ENCODE measurements at regions not wholly inside any gene's neighbourhood (a gene's known extent, or its start where the extent isn't known, plus 50 kb on each side); places are given as distances from the start of the nearest gene placed in this dataset.
A peak's percentile ranks its signal among the peaks of the same experiment; 100 is the strongest.
"Not testable (repeated sequence)": the region's sequence is repeated elsewhere in the genome, so short reads cannot be mapped to it uniquely, and the experiment has no call there.

GRCh38 chr15:20104551-20104950 is 437.0 kb downstream of the GOLGA6L6 start:
- H3K9me3 ChIP-seq (ENCODE audit: insufficient read depth, low read depth); H4K20me1 ChIP-seq (ENCODE audit: insufficient read depth); H3K27ac ChIP-seq; H2AFZ ChIP-seq; H3K9me2 ChIP-seq (ENCODE audit: insufficient read depth); H3F3A ChIP-seq (ENCODE audit: insufficient read depth, low read depth); POLR2A ChIA-PET (ENCODE audit: unreplicated experiment); H3K36me3 ChIP-seq (ENCODE audit: low read depth); CTCF ChIA-PET; H3K27me3 ChIP-seq (ENCODE audit: insufficient read depth, low read depth); BruUV-seq (replicated peaks); H3K4me2 ChIP-seq; H3K4me3 ChIP-seq; H3K4me1 ChIP-seq (replicated peaks; ENCODE audit: insufficient read depth); intact Hi-C loops (cut with micrococcal nuclease; ENCODE audit: unreplicated experiment); H3K79me2 ChIP-seq (ENCODE audit: low read depth): not testable (repeated sequence)
- peak in 1 of 2 experiments; percentile 31 for DNase-seq

- H3K27ac ChIP-seq; H3F3A ChIP-seq (ENCODE audit: insufficient read depth, low read depth); H2AFZ ChIP-seq; intact Hi-C loops (cut with micrococcal nuclease; ENCODE audit: unreplicated experiment); CTCF ChIA-PET; H3K4me2 ChIP-seq; H3K4me3 ChIP-seq; H3K36me3 ChIP-seq (ENCODE audit: low read depth); H3K79me2 ChIP-seq (ENCODE audit: low read depth); H3K9me3 ChIP-seq (ENCODE audit: insufficient read depth, low read depth); H4K20me1 ChIP-seq (ENCODE audit: insufficient read depth); H3K27me3 ChIP-seq (ENCODE audit: insufficient read depth, low read depth); H3K4me1 ChIP-seq (replicated peaks; ENCODE audit: insufficient read depth); POLR2A ChIA-PET (ENCODE audit: unreplicated experiment); BruUV-seq (replicated peaks); H3K9me2 ChIP-seq (ENCODE audit: insufficient read depth): not testable (repeated sequence)
- peak in 1 of 2 experiments; percentile 31 for DNase-seq
Observed at GRCh38 chr15:20102862-20103261, 438.7 kb downstream of the GOLGA6L6 start.

- H3K9me3 ChIP-seq (ENCODE audit: insufficient read depth, low read depth); H2AFZ ChIP-seq; H3K27me3 ChIP-seq (ENCODE audit: insufficient read depth, low read depth); H3K9me2 ChIP-seq (ENCODE audit: insufficient read depth); H3K79me2 ChIP-seq (ENCODE audit: low read depth); H4K20me1 ChIP-seq (ENCODE audit: insufficient read depth); H3K27ac ChIP-seq; BruUV-seq (replicated peaks); H3K4me3 ChIP-seq; CTCF ChIA-PET; H3F3A ChIP-seq (ENCODE audit: insufficient read depth, low read depth); H3K4me1 ChIP-seq (replicated peaks; ENCODE audit: insufficient read depth); H3K4me2 ChIP-seq; POLR2A ChIA-PET (ENCODE audit: unreplicated experiment); intact Hi-C loops (cut with micrococcal nuclease; ENCODE audit: unreplicated experiment); H3K36me3 ChIP-seq (ENCODE audit: low read depth): not testable (repeated sequence)
- DNase-seq, result peak in 1 of 2 experiments; percentile 24
Observed at GRCh38 chr15:20102209-20102608, 439.4 kb downstream of the GOLGA6L6 start.

GRCh38 chr15:20101281-20101680 is 440.3 kb downstream of the GOLGA6L6 start:
- H4K20me1 ChIP-seq (ENCODE audit: insufficient read depth); H3F3A ChIP-seq (ENCODE audit: insufficient read depth, low read depth); H2AFZ ChIP-seq; DNase-seq; intact Hi-C loops (cut with micrococcal nuclease; ENCODE audit: unreplicated experiment); BruUV-seq (replicated peaks); H3K27me3 ChIP-seq (ENCODE audit: insufficient read depth, low read depth); H3K36me3 ChIP-seq (ENCODE audit: low read depth); H3K27ac ChIP-seq; H3K4me3 ChIP-seq; H3K9me3 ChIP-seq (ENCODE audit: insufficient read depth, low read depth); H3K4me2 ChIP-seq; H3K4me1 ChIP-seq (replicated peaks; ENCODE audit: insufficient read depth); CTCF ChIA-PET; H3K9me2 ChIP-seq (ENCODE audit: insufficient read depth); POLR2A ChIA-PET (ENCODE audit: unreplicated experiment); H3K79me2 ChIP-seq (ENCODE audit: low read depth): not testable (repeated sequence)

- H3K27me3 ChIP-seq (ENCODE audit: insufficient read depth, low read depth); intact Hi-C loops (cut with micrococcal nuclease; ENCODE audit: unreplicated experiment); H3F3A ChIP-seq (ENCODE audit: insufficient read depth, low read depth); H3K9me2 ChIP-seq (ENCODE audit: insufficient read depth); H3K9me3 ChIP-seq (ENCODE audit: insufficient read depth, low read depth); H4K20me1 ChIP-seq (ENCODE audit: insufficient read depth); H3K79me2 ChIP-seq (ENCODE audit: low read depth); H3K4me1 ChIP-seq (replicated peaks; ENCODE audit: insufficient read depth); H3K4me3 ChIP-seq; BruUV-seq (replicated peaks); H3K4me2 ChIP-seq; POLR2A ChIA-PET (ENCODE audit: unreplicated experiment); H2AFZ ChIP-seq; H3K36me3 ChIP-seq (ENCODE audit: low read depth); CTCF ChIA-PET; DNase-seq; H3K27ac ChIP-seq: not testable (repeated sequence)
Observed at GRCh38 chr15:20100604-20101270, 440.9 kb downstream of the GOLGA6L6 start.

- H3K79me2 ChIP-seq (ENCODE audit: low read depth); H4K20me1 ChIP-seq (ENCODE audit: insufficient read depth); H3K27ac ChIP-seq; H3K9me3 ChIP-seq (ENCODE audit: insufficient read depth, low read depth); H3K9me2 ChIP-seq (ENCODE audit: insufficient read depth); H3K27me3 ChIP-seq (ENCODE audit: insufficient read depth, low read depth); H3F3A ChIP-seq (ENCODE audit: insufficient read depth, low read depth); POLR2A ChIA-PET (ENCODE audit: unreplicated experiment); H3K4me3 ChIP-seq; BruUV-seq (replicated peaks); H3K36me3 ChIP-seq (ENCODE audit: low read depth); H3K4me2 ChIP-seq; intact Hi-C loops (cut with micrococcal nuclease; ENCODE audit: unreplicated experiment); CTCF ChIA-PET; H3K4me1 ChIP-seq (replicated peaks; ENCODE audit: insufficient read depth); DNase-seq; H2AFZ ChIP-seq: not testable (repeated sequence)
Observed at GRCh38 chr15:20095699-20096303, 445.8 kb downstream of the GOLGA6L6 start.

- H3K4me2 ChIP-seq; H3K4me1 ChIP-seq (replicated peaks; ENCODE audit: insufficient read depth); H3K9me3 ChIP-seq (ENCODE audit: insufficient read depth, low read depth); H3K79me2 ChIP-seq (ENCODE audit: low read depth); intact Hi-C loops (cut with micrococcal nuclease; ENCODE audit: unreplicated experiment); H3K36me3 ChIP-seq (ENCODE audit: low read depth); H3K4me3 ChIP-seq; BruUV-seq (replicated peaks); POLR2A ChIA-PET (ENCODE audit: unreplicated experiment); H3K27ac ChIP-seq; CTCF ChIA-PET; H4K20me1 ChIP-seq (ENCODE audit: insufficient read depth); H3K9me2 ChIP-seq (ENCODE audit: insufficient read depth); H3K27me3 ChIP-seq (ENCODE audit: insufficient read depth, low read depth); H2AFZ ChIP-seq; DNase-seq; H3F3A ChIP-seq (ENCODE audit: insufficient read depth, low read depth): not testable (repeated sequence)
Observed at GRCh38 chr15:20089541-20089940, 452.1 kb downstream of the GOLGA6L6 start.
